Panc1 (cell line): ENCODE measurements at regions not wholly inside any gene's neighbourhood (a gene's known extent, or its start where the extent isn't known, plus 50 kb on each side); places are given as distances from the start of the nearest gene placed in this dataset.

Experiments used
- ATAC-seq: fragments of 200-7000 bp; cut with Tn5 transposase; 2 replicates; pipeline ENCODE4 v1.9.1; 2020; ENCODE audit warnings: mild to moderate bottlenecking, moderate library complexity
- BruUV-seq: library from RNA; stranded (reverse); fragments of 400-500 nt; replicated peaks from 2 replicates; lab custom pipeline; 2021; lab: Mats Ljungman, UMichigan
- CTCF ChIA-PET: fragments of 300-600 bp; sonication (Branson Sonifier 250); formaldehyde crosslinking; loops from one replicate; lab custom pipeline; 2022; ENCODE audit warnings: antibody characterized with exemption; lab: Charles Lee
- POLR2A ChIA-PET: fragments of 300-600 bp; sonication (Branson Sonifier 250); formaldehyde crosslinking; loops from one replicate; lab custom pipeline; 2022; ENCODE audit warnings: antibody characterized with exemption; lab: Charles Lee
- DNase-seq: peaks from one replicate; pipeline ENCODE4 v3.0.0-alpha.2; 2010; ENCODE audit warnings: low read depth, low spot score
- H3K27ac ChIP-seq: 2 replicates; pipeline ENCODE4 v1.5.1; 2011; ENCODE audit warnings: mild to moderate bottlenecking, low read length, inconsistent platforms
- H3K27me3 ChIP-seq: fragments of 200-500 bp; sonication (Bioruptor generic); 2 replicates; pipeline ENCODE4 v1.6.0; 2014; ENCODE audit warnings: low read length, inconsistent platforms; ENCODE audit not compliant: control insufficient read depth, insufficient read depth
- H3K36me3 ChIP-seq: fragments of 200-500 bp; sonication (Bioruptor generic); 2 replicates; pipeline ENCODE4 v1.5.1; 2014; ENCODE audit warnings: inconsistent platforms, mild to moderate bottlenecking, low read length, moderate library complexity; ENCODE audit not compliant: control insufficient read depth, insufficient read depth
- H3K4me1 ChIP-seq: 2 replicates; pipeline ENCODE4 v1.5.1; 2011; ENCODE audit warnings: inconsistent platforms, mild to moderate bottlenecking, low read length, moderate library complexity; ENCODE audit not compliant: control insufficient read depth, insufficient read depth
- H3K4me3 ChIP-seq, 2 experiments: 2 replicates each; pipeline ENCODE4 v1.5.1; 2011 to 2012; ENCODE audit warnings: low read depth in 2 of 2, low read length in 2 of 2, mild to moderate bottlenecking in 2 of 2, inconsistent platforms in 1 of 2, moderate library complexity in 1 of 2
- H3K9me3 ChIP-seq: fragments of 200-500 bp; sonication (Bioruptor generic); 2 replicates; pipeline ENCODE4 v1.5.1; 2014; ENCODE audit warnings: low read depth, mild to moderate bottlenecking, inconsistent platforms, low read length, moderate library complexity; ENCODE audit not compliant: control insufficient read depth, insufficient read depth
- CTCF ChIP-seq: fragments of 450-650 bp; IDR thresholded peaks from 2 replicates; pipeline ENCODE4 v1.5.1; 2017; ENCODE audit warnings: mild to moderate bottlenecking
- POLR2AphosphoS5 ChIP-seq: IDR thresholded peaks from 2 replicates; pipeline ENCODE4 v1.6.1; 2012; ENCODE audit warnings: mild to moderate bottlenecking, low read depth, low read length, moderate library complexity
- REST ChIP-seq, 2 experiments: IDR thresholded peaks; 2 replicates each; pipeline ENCODE4 v1.6.1; 2011 to 2012; ENCODE audit warnings: low read depth in 2 of 2, control low read depth in 1 of 2, low read length in 1 of 2, mild to moderate bottlenecking in 1 of 2, moderate library complexity in 1 of 2; ENCODE audit not compliant: insufficient read depth in 1 of 2
- SIN3A ChIP-seq: IDR thresholded peaks from 2 replicates; pipeline ENCODE4 v1.6.1; 2012; ENCODE audit warnings: low read depth, mild to moderate bottlenecking, low read length, moderate library complexity, borderline replicate concordance; ENCODE audit not compliant: insufficient read depth
- TCF7L2 ChIP-seq: IDR thresholded peaks from 2 replicates; pipeline ENCODE4 v1.6.1; 2011; ENCODE audit warnings: mild to moderate bottlenecking, low read depth, low read length, inconsistent platforms
- in situ Hi-C: cut with HindIII; loops from 2 replicates; pipeline ENCODE4 v1.10.0; 2016; ENCODE audit warnings: low sequenced_read_pairs, low pct_unique_long_range_greater_than_20kb
- intact Hi-C: fragments of 100-400 bp; cut with micrococcal nuclease; formaldehyde crosslinking; loops from one replicate; pipeline ENCODE4 v1.10.0; 2022; ENCODE audit not compliant: unreplicated experiment

GRCh38 chr14:46384611-46385010 lies 267.0 kb downstream of the RPL10L start:
- in situ Hi-C loops (no loop called here), intact Hi-C loops (no loop called here)
- H3K4me3 ChIP-seq = no peak overlapping the region
- H3K9me3 ChIP-seq = no peaks in the 10 kb centered on the region
- POLR2A ChIA-PET = no interaction called here
- CTCF ChIA-PET = no interaction called here
- H3K4me1 ChIP-seq = no peaks in the 10 kb centered on the region
- H3K36me3 ChIP-seq = no peaks in the 10 kb centered on the region
- H3K27me3 ChIP-seq = no peaks in the 10 kb centered on the region
- no peak for ATAC-seq
- no TSS peak for BruUV-seq
- no peak for DNase-seq
- TF ChIP-seq CTCF (no peak), POLR2AphosphoS5 (no peak), SIN3A (no peak), REST (IDR thresholded peaks at IDR 0.05; ENCODE audit: insufficient read depth in 1 of 2, low read depth in 2 of 2, low read length in 1 of 2) (no peak), TCF7L2 (no peak)
- H3K27ac ChIP-seq = no peak overlapping the region

- ChIA-PET POLR2A (no interaction called here), CTCF (no interaction called here)
- no peak overlapping the region for H3K27ac ChIP-seq
- no peaks in the 10 kb centered on the region for H3K27me3 ChIP-seq
- in situ Hi-C loops = no loop called here
- H3K4me1 ChIP-seq = no peaks in the 10 kb centered on the region
- intact Hi-C loops = no loop called here
- TF ChIP-seq POLR2AphosphoS5 (no peak), REST (IDR thresholded peaks at IDR 0.05; ENCODE audit: insufficient read depth in 1 of 2, low read depth in 2 of 2, low read length in 1 of 2) (no peak), TCF7L2 (no peak), SIN3A (no peak), CTCF (no peak)
- no peak overlapping the region for H3K4me3 ChIP-seq
- ATAC-seq (no peak), DNase-seq (no peak)
- H3K9me3 ChIP-seq = no peaks in the 10 kb centered on the region
- H3K36me3 ChIP-seq = no peaks in the 10 kb centered on the region
- BruUV-seq = no TSS peak
Observed at GRCh38 chr14:46381674-46382073, 269.9 kb downstream of the RPL10L start.
